OCI-LY1 (cell line): ENCODE measurements at regions not wholly inside any gene's neighbourhood (a gene's known extent, or its start where the extent isn't known, plus 50 kb on each side); places are given as distances from the start of the nearest gene placed in this dataset.

Experiments
- H2AFZ ChIP-seq: fragments of 200-600 bp; sonication (generic), shearing (Covaris generic); 2 replicates; pipeline ENCODE4 v1.6.0; 2014; ENCODE audit warnings: antibody characterized with exemption, mild to moderate bottlenecking, low read length
- H3F3A ChIP-seq: fragments of 200-600 bp; sonication (generic), shearing (Covaris generic); 2 replicates; pipeline ENCODE4 v1.6.0; 2014; ENCODE audit warnings: mild to moderate bottlenecking, antibody characterized with exemption, low read length, moderate library complexity; ENCODE audit not compliant: insufficient read depth
- H3K27ac ChIP-seq: fragments of 200-600 bp; sonication (generic); 2 replicates; pipeline ENCODE4 v1.5.1; 2014; ENCODE audit warnings: low read length, mixed run types, mild to moderate bottlenecking, low read depth; ENCODE audit not compliant: poor library complexity, severe bottlenecking
- H3K27me3 ChIP-seq: fragments of 200-600 bp; sonication (generic); 2 replicates; pipeline ENCODE4 v1.6.0; 2014; ENCODE audit warnings: antibody characterized with exemption, mild to moderate bottlenecking, low read length, moderate library complexity; ENCODE audit not compliant: insufficient read depth
- H3K36me3 ChIP-seq: fragments of 200-600 bp; sonication (generic); 2 replicates; pipeline ENCODE4 v1.6.1; 2014; ENCODE audit warnings: mild to moderate bottlenecking, antibody characterized with exemption, low read length, moderate library complexity, mixed read lengths; ENCODE audit not compliant: insufficient read depth
- H3K4me1 ChIP-seq: fragments of 200-600 bp; sonication (generic); 2 replicates; pipeline ENCODE4 v1.5.1; 2014; ENCODE audit warnings: mild to moderate bottlenecking, low read length, moderate library complexity; ENCODE audit not compliant: insufficient read depth, severe bottlenecking
- H3K4me2 ChIP-seq: fragments of 200-600 bp; sonication (generic), shearing (Covaris generic); 2 replicates; pipeline ENCODE4 v1.6.1; 2014; ENCODE audit warnings: low read length
- H3K4me3 ChIP-seq: fragments of 200-600 bp; sonication (generic); 2 replicates; pipeline ENCODE4 v1.5.1; 2014; ENCODE audit warnings: low read length, low read depth, mild to moderate bottlenecking, mixed read lengths; ENCODE audit not compliant: poor library complexity, severe bottlenecking
- H3K79me2 ChIP-seq: fragments of 200-600 bp; shearing (Covaris generic); 2 replicates; pipeline ENCODE4 v1.6.1; 2016; ENCODE audit warnings: mixed run types, low read length, mixed read lengths; ENCODE audit not compliant: insufficient read depth
- H3K9ac ChIP-seq: fragments of 200-600 bp; sonication (generic), shearing (Covaris generic); 2 replicates; pipeline ENCODE4 v1.6.1; 2014; ENCODE audit warnings: mild to moderate bottlenecking, low read length, mixed read lengths
- H3K9me2 ChIP-seq: fragments of 200-600 bp; sonication (generic), shearing (Covaris generic); 2 replicates; pipeline ENCODE4 v1.6.1; 2014; ENCODE audit warnings: low read depth, mild to moderate bottlenecking, low read length, mixed read lengths
- H3K9me3 ChIP-seq: fragments of 200-600 bp; shearing (Covaris generic); 2 replicates; pipeline ENCODE4 v1.6.1; 2014; ENCODE audit warnings: low read length, mixed read lengths
- H4K20me1 ChIP-seq: fragments of 200-600 bp; sonication (generic), shearing (Covaris generic); 2 replicates; pipeline ENCODE4 v1.6.0; 2016; ENCODE audit warnings: mild to moderate bottlenecking, low read length; ENCODE audit not compliant: insufficient read depth
- EZH2 ChIP-seq: fragments of 200-600 bp; sonication (generic), shearing (Covaris generic); IDR thresholded peaks from 2 replicates; pipeline ENCODE4 v1.8.0; 2017; ENCODE audit warnings: borderline replicate concordance, mixed run types, mild to moderate bottlenecking, antibody characterized with exemption, low read length, moderate library complexity, mixed read lengths
- TF ChIP-seq, protein P1 (sequence below): fragments of 200-600 bp; sonication (generic), shearing (Covaris generic); IDR thresholded peaks from 2 replicates; pipeline ENCODE4 v1.5.1; 2017; ENCODE audit warnings: mild to moderate bottlenecking, antibody characterized with exemption, low read length, moderate library complexity, mixed read lengths

DNA sequence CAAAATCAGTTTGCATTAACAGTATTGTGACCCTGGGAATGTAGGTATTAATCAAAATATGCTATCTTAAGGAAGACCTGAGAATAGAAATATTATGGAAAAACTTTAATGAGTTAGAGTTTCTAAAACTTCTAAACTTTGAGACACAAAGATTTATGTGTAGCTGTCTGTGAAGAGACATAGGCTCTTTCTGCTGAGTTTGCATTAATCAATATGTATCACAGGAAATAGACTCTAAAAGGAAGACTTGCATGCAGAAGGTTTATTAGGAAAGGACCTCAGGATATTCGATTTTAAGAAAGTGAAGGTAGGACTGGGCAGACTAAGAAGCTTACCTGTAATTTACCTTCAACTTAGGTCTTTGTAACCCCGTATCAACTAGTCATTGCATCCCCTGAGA lies 494.8 kb upstream of the NRXN1 start:
- Histone ChIP-seq H3K4me2 (no peak overlapping the region), H4K20me1 (no peaks in the 10 kb centered on the region), H3K27me3 (no peaks in the 10 kb centered on the region), H3K79me2 (no peaks in the 10 kb centered on the region), H3K4me1 (no peaks in the 10 kb centered on the region), H3F3A (no peaks in the 10 kb centered on the region), H3K9me2 (no peaks in the 10 kb centered on the region), H3K9me3 (no peaks in the 10 kb centered on the region), H3K4me3 (no peak overlapping the region), H3K9ac (no peak overlapping the region), H3K36me3 (no peaks in the 10 kb centered on the region), H2AFZ (no peak overlapping the region), H3K27ac (no peak overlapping the region)
- TF ChIP-seq, protein P1, sequence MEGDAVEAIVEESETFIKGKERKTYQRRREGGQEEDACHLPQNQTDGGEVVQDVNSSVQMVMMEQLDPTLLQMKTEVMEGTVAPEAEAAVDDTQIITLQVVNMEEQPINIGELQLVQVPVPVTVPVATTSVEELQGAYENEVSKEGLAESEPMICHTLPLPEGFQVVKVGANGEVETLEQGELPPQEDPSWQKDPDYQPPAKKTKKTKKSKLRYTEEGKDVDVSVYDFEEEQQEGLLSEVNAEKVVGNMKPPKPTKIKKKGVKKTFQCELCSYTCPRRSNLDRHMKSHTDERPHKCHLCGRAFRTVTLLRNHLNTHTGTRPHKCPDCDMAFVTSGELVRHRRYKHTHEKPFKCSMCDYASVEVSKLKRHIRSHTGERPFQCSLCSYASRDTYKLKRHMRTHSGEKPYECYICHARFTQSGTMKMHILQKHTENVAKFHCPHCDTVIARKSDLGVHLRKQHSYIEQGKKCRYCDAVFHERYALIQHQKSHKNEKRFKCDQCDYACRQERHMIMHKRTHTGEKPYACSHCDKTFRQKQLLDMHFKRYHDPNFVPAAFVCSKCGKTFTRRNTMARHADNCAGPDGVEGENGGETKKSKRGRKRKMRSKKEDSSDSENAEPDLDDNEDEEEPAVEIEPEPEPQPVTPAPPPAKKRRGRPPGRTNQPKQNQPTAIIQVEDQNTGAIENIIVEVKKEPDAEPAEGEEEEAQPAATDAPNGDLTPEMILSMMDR, result no peak
- no peak for TF ChIP-seq EZH2

DNA sequence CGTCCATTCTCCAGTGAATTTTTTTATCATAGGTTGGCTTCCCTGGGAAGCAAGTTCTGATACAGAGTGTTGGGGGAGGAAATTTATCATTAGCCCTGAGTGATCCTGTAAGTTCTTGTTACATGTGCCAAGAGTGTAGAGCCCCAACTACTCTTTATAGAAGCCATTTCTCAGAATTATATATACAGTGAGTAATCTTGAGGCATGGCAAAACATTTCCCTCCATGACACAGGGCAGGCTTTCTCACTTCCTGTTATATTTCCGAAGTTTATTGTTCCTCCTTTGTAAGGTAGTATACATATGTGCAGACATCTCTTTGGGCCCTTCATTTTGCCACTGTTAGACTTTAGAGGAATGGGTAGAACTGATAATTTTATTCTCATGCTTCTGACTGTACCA lies 484.7 kb upstream of the NRXN1 start:
- Histone ChIP-seq H3K27me3 (no peaks in the 10 kb centered on the region), H3K4me2 (no peak overlapping the region)

DNA sequence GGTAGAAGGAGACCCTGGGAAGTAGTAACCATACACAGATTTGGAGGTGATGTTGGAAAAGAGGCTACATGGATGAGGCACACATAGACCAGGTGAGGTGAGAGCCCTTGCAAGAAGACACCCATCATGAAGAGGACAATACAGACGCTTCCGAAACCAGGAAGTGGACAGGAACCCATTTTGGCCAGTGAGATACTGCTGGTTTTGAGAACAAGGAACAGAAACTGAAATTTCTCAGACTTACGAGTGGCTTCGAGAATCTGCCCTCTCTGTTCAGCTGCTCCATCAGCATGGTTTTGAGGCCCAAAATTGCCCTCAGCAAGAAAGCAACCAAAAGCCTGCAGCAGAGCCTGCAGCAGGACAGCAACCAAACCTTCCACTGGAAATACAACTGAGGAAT lies 479.1 kb upstream of the NRXN1 start:
- Histone ChIP-seq H3K9me2 (no peaks in the 10 kb centered on the region), H2AFZ (no peak overlapping the region), H3K4me3 (no peak overlapping the region)

More for the DNA sequence above, 484.7 kb upstream of the NRXN1 start:
- H2AFZ ChIP-seq, result no peak overlapping the region
- no peaks in the 10 kb centered on the region for H3K36me3 ChIP-seq
- no peaks in the 10 kb centered on the region for H3F3A ChIP-seq
- no peak overlapping the region for H3K27ac ChIP-seq
- no peaks in the 10 kb centered on the region for H4K20me1 ChIP-seq
- H3K4me1 ChIP-seq, result no peaks in the 10 kb centered on the region
- H3K4me3 ChIP-seq, result no peak overlapping the region
- no peaks in the 10 kb centered on the region for H3K9me2 ChIP-seq
- no peaks in the 10 kb centered on the region for H3K79me2 ChIP-seq
- H3K9me3 ChIP-seq, result no peaks in the 10 kb centered on the region
- TF ChIP-seq, protein P1, result no peak
- TF ChIP-seq EZH2, result no peak
- no peak overlapping the region for H3K9ac ChIP-seq

More for the DNA sequence above, 479.1 kb upstream of the NRXN1 start:
- Histone ChIP-seq H3F3A (no peaks in the 10 kb centered on the region), H3K9me3 (no peaks in the 10 kb centered on the region), H3K79me2 (no peaks in the 10 kb centered on the region), H3K9ac (no peak overlapping the region), H3K36me3 (no peaks in the 10 kb centered on the region), H3K4me2 (no peak overlapping the region), H3K27ac (no peak overlapping the region), H4K20me1 (no peaks in the 10 kb centered on the region), H3K4me1 (no peaks in the 10 kb centered on the region), H3K27me3 (no peaks in the 10 kb centered on the region)
- TF ChIP-seq EZH2, result no peak
- TF ChIP-seq, protein P1, result no peak
